NCI-H226 (cell line): ENCODE measurements at regions not wholly inside any gene's neighbourhood (a gene's known extent, or its start where the extent isn't known, plus 50 kb on each side); places are given as distances from the start of the nearest gene placed in this dataset.
"Not testable (repeated sequence)": the region's sequence is repeated elsewhere in the genome, so short reads cannot be mapped to it uniquely, and the experiment has no call there.

ENCODE experiments used
- DNase-seq: peaks from one replicate; pipeline ENCODE4 v3.0.0-alpha.2; 2015

- DNase-seq, result no peak
Observed at GRCh38 chr12:93219947-93220346, 157.8 kb upstream of the NUDT4 start.

GRCh38 chr12:93221841-93222240 lies 155.9 kb upstream of the NUDT4 start:
- no peak for DNase-seq

GRCh38 chr12:93223440-93224426 lies 154.0 kb upstream of the NUDT4 start:
- DNase-seq, result no peak

DNA sequence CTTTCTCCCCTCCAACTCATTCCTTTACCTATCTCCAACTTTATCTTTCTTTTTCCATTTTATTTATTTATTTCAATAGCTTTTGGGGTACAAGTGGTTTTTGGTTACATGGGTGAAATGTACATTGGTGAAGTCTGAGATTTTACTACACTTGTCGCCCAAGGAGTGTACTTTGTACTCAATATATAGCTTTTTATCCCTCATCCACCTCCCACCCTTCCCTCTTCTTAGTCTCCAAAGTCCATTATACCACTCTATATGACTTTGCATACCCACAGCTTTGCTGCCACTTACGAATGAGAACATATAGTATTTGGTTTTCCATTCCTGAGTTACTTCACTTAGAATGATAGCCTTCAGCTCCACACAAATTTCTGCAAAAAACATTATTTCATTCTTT lies 152.6 kb upstream of the NUDT4 start:
- DNase-seq, result no peak

DNA sequence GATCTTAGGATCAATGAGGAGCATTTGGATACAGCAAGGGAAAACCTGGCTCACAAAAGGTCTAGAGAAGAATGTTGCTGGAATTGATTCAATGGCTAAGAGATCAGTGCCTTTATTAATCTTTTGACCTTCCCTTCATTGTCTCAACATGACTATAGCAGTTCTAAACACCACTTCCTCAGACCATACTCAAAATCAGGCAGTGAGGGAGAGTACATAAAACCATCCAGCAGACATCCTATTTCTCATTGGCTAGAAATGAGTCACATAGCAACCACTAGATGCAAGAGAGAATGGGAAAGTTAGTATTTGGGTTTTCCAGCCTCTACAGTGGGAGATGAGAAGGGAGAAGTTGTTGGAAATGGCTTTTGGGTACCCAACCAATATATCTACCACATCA lies 151.4 kb upstream of the NUDT4 start:
- DNase-seq, result no peak

DNA sequence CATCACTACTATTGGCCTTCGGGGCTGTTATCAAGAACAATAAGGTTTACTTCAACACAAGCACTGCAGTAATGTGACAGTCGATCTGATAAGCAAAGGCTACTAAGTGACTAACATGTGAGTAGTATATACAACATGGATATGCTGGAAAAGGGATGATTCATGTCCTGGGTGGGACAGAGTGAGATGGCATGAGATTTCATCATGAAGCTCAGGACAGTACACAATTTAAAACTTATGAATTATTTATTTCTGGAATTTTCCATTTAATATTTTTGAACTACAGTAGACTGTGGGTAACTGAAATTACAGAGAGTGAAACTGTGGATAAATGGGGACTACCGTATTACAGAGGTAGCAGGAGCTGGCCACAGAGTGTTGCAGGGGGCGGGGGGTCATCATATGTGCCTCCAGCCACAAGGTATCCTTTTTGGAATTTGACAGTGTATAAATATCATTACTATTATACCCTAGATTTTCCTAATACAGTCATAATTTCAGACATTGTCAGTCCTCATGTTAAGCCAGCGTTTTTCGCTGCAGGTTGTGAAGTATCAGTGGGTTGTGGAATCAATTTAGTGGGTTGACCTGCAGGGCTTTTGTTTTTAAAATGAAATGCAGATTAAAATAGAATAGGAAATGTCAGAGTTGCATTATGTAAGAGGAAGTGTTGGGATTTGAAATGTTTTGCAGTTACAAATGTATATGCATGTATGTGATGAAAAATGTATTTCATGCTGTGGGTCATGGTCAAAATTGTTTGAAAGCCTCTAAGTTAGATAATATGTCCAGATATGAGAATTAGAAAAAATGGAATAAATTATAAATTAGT lies 148.0 kb upstream of the NUDT4 start:
- DNase-seq, result peak; percentile 62

- DNase-seq, result no peak
Observed at GRCh38 chr12:93230326-93230720, 147.4 kb upstream of the NUDT4 start.

DNA sequence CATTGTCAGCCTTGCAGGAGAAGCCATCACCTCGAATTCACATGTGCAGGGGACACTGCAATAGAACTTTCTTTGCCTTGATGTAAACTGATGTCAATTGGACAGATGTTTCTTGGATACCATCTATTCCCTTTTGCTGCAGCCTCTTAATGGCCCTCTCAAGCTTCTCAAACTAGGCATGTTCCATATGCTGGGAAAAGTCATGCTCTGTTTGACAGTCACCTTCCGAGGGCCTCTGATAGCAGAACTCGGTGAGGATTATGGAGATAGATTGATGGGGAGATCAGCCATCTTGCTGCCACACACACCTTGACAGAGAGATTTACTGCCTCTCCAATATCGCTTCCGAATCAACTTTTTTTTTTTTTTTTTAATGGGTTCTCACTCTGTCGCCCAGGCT lies 145.8 kb upstream of the NUDT4 start:
- DNase-seq, result no peak

- DNase-seq, result no peak
Observed at GRCh38 chr12:93234641-93235040, 143.1 kb upstream of the NUDT4 start.

- DNase-seq, result no peak
Observed at GRCh38 chr12:93235881-93236280, 141.8 kb upstream of the NUDT4 start.

GRCh38 chr12:93237235-93237915 lies 140.3 kb upstream of the NUDT4 start:
- no peak for DNase-seq

- DNase-seq, result not testable (repeated sequence)
Observed at GRCh38 chr12:93238512-93239262, 139.0 kb upstream of the NUDT4 start.

DNA sequence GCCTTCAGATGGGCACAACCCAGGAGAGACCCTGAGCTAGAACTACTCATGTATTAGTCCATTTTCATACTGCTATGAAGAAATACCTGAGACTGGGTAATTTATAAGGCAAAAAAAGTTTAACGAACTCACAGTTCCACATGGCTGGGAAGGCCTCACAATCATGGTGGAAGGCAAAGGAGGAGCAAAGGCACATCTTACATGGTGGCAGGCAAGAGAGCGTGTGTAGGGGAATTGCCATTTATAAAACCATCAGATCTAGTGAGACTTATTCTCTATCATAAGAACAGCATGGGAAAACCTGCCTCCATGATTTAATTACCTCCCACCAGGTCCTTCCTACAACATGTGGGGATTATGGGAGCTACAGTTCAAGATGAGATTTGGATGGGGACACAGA lies 137.9 kb upstream of the NUDT4 start:
- DNase-seq, result not testable (repeated sequence)

GRCh38 chr12:93242154-93242972 lies 135.4 kb upstream of the NUDT4 start:
- DNase-seq, result no peak

DNA sequence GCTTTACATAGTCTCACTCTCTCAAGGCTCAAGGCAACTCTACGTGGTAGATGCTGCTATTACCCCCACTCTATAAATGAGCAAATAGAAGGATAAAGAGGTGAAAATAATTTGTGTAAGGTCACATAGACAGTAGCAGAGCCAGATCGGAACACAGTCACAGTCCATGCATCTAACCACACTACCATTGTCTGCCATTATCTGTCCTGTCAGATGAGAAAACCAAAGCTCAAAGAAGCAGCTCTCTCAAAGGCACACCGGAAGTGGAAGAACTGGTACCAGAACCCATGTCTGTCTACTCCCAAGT lies 134.4 kb upstream of the NUDT4 start:
- DNase-seq, result no peak

DNA sequence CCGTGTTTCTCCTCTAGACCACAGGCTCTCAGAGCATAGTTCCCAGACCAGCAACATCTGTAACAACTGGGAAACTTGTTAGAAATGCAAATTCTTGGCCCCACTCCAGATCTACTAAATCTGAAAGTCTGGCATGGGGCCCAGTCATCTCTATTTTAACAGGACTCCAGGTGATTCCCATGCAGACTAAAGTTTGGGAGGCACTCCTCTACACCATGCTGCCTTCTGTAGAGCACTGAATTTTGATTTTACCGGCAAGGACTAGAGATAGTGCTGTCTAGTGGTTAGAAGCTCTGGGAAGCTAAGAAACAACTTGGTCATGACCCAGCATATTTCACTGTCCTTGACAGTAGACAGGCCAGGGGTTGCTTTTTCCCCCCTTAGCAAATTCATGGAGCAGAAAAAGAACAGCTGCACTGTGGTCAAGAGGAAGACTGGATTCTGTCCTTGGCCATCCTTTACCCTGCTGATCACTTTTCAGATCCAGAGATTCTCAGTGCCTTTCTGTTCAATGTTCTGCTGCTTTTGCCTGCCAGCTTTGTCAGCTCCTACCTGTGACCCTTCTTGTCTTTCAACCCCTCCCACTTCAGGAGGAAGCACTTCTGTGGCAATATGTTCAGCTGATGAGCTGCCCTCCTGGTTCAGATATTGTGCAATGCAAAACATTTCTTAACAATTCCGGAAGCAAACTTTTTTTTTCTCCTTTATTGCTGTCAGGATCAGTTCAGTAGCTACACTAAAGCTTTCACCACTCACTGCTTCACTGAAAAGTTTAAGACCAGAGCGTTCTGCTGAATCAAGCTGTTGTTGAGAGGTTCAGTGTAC lies 133.8 kb upstream of the NUDT4 start:
- peak; percentile 74 for DNase-seq

DNA sequence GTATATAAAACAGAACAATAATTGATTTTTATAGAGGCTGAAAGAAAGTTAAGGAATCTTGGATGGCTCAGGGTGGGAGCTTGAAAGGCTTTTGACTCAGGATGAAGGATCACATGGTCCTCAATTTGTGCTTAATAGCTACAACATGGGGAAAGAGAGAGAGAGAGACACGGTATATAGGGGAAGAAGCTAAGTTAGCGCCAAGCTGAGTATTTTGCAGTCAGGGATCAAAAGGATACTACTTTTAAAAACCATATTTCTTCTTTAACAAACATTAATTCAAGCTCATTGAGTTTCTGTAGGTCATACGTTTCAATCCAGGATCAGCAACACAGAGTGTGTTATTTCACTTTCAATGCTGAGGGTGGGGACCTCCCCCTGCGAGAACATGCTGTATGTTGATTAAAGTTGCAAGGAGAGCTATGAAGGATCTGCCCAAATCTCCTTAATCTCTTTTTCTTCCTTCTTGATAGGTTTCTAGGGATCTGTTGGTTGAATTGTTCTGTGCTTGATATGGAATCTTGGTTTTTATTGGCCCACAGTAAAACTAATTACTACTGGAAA lies 133.1 kb upstream of the NUDT4 start:
- DNase-seq, result no peak

- DNase-seq, result no peak
Observed at GRCh38 chr12:93245543-93245942, 132.2 kb upstream of the NUDT4 start.

- no peak for DNase-seq
Observed at GRCh38 chr12:93247313-93247991, 130.3 kb upstream of the NUDT4 start.

DNA sequence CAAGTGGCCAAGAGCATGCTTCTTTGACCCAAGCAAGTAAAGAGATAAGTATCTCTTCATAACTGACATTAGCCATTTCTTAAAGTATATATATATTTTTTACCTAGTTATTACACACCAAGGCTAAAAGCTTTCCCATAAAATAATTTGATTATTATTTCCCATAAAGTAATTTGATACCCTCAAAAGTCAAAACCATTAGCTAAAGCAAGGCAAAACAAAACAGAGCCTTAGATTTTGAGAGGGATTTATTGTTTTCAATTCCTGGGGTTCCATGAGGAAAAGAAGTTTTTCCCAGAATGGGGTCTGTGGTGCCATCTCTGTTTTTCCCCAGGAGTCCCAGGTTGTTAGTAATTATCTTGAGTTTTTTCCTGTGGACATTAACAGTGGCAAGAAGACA lies 125.5 kb upstream of the NUDT4 start:
- DNase-seq, result no peak
